Stimulated activated CD4-positive, alpha-beta T cell treated with anti-CD3 and anti-CD28 coated beads, Interleukin-1b, Interleukin-23, amount 100 ng/mL, for 4 hours (primary cell): ENCODE measurements at regions not wholly inside any gene's neighbourhood (a gene's known extent, or its start where the extent isn't known, plus 50 kb on each side); places are given as distances from the start of the nearest gene placed in this dataset.

ENCODE experiments used
- DNase-seq, 2 donors: peaks; one replicate each; pipeline ENCODE4 v3.0.0-alpha.2; 2020; ENCODE audit warnings: low read depth in 2 of 2

DNA sequence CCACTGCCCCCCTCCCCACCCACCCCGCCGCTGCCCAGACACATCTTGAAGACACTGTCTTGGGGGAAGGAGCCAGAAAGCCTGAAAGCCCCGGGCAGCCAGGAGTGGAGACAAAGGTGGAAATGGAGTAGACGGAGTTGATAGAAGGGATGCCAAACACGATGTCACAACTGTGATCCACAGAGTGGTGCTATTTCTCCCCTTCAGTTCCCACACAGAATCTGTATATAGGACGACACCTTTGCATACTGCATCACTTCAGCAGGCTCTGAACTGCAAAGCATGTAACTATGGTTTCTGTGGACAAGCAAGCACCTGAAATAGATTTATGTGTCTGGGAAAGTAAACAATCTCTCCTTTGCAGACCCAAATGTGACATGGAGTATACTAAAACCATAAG is 56.4 kb upstream of the F13A1 start:
- no peak for DNase-seq

DNA sequence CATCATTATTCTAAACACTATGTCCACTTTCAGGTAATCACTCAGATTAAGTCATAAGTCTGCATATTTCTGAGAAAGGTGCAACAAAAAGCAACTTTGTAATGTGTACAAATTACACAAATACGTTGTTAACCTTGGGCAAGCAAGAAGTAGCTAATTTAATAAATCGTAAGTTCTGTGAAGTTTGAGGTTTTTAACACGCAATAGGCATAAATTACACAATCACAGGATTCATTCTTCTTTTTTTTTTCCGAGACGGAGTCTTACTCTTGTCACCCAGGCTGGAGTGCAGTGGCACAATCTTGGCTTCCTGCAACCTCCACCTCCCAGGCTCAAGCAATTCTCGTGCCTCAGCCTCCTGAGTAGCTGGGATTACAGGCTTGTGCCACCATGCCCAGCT is 57.2 kb upstream of the F13A1 start:
- no peak for DNase-seq

DNA sequence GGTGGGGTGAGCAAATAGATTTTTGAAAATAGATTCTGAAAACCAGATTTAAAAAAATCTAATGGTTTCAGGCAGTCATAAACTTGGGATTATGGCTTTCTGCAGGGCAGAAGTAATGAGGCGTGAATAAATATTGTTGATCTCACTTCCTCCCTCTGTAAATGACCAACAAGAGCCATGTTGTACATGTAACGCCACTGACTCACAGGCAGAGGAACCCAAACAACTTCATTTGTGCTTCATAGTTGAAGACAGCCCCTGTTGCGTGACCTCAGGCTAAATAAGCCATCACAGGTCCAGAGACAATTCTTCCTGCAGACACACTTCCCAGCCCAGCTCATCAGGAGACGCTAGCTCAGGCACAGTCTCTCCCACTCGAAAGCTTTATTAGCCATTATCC is 59.1 kb upstream of the F13A1 start:
- no peak for DNase-seq

DNA sequence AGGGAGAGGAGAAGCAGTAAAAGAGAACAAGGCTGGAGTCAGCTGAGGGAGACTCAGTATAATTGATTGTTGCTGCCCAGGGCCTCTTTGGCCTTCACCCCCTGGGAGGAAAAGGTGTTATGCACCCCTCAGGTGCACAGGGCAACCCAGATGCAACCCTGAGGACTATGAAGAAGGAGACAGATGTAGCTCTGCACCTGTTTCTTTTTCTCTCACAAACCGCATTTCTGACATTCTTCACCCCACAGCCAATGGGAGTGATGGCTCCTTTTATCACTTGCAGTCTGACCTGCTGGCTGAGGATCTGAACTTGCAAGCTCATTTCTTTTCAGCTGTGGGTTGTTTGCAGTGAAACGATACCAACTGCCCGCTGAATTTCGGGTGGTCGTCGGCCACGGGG is 64.1 kb upstream of the F13A1 start:
- DNase-seq = no peak

DNA sequence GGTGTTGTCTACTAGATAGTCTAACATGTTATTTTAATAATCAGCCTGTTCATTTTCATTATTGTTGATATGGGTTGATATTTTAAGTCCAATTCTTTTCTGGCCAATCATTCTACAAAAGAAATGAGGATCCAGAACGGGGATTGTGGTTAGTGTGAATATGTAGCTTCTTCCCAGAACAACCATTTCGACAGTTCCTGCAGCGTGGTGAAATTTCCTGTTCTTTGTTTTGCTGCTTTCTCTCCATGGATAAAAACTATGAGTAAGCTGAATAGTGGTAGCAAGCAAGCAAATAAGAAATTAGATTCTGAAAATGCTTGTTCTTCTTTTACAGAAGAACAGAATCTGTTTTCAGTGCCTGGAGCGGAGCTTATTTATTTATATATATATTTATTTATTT is 65.5 kb upstream of the F13A1 start:
- DNase-seq = no peak

DNA sequence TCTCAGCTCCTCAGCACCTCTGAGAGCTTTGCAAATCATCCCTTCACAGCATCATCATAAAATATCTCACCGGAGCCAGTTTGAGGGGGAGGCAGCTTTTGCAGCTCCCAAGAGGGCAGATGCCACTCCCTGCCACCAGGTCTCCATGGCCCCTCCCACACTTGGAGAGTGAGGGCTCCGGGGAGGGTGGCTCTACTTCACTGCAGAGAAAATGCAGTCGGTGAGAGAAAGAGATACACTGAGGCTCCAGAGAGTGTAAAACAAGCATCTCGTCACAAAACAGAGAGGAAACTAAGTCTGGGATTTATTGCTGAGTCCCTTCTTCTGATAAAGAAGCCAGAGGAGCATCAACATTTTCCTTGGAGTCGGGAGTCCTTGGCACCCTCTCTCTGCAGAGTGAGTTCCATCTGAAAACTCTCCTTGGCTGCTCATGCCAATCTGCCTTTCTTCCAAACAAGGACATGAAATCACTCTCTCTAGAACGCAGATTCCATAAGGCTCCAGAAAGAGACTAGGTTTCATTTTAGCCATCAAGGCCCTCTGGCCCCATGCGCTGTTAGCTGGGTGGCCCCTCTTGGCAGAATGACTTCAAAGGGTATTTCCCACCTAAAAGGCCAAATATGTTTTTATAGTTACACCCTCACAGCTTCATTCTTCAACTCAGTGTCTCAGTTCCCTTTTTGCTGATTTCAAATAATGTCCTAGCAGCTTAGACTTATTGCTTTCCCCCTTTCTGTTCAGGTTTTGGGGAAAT is 70.6 kb upstream of the F13A1 start:
- no peak for DNase-seq

DNA sequence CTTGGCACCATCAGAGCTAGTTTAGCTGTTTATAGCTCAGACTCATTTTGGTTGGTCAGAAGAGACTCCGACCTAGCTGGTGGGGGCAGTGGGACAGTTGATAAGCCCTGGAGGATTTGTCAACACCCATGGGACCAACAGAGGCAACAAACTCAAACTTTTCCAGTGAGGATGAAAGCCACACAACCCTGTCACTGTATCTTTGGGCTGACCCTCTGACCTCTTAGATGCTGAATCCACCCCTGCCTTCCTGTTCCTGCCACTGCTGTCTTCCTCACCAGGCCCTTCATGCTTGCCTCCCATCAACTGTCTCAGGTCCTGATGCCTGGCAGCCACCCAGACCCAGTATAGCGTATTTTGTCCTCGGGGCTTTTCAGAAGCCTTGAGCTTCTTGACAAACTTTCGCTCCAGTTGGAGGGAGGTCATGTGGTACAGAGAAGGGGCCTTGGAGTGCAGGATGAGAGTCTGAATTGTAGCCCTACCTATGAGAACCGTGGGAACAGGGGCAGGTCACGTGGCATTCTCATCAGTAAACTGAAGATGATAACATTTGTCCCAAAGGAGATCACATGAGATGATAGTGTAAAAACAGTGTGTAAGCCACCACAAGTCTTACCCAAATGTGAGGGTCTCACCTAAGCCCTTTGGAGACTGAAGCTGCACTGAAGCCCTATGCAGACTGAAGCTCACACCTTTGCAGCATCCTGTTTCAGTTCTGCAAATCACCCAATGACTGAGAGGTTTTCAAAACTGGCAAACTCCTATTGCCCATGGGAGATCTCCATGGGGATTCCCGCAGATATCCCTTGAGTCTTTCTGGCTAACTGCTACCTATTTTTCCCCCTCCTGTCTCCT is 72.0 kb upstream of the F13A1 start:
- DNase-seq = no peak

DNA sequence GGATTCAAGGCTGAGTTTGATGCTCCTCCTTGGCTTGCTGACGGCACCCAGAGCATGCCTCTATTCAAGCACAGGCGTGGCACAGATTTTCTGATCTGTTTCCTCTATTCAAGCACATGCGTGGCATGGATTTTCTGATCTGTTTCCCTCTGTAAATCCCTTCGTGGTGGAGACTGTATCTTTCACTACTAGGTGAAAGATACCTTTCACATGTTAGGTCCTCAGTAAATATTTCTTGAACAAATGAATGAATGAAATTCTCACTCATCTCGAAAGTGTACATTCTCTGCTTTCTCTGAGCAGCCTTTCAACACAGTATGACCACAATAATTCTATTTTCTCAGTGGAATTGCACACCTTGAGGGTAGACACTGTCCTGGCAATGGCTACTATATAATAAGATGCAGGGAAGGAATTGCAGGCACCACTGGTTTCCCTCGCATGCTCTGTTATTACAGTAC is 72.6 kb upstream of the F13A1 start:
- no peak for DNase-seq

DNA sequence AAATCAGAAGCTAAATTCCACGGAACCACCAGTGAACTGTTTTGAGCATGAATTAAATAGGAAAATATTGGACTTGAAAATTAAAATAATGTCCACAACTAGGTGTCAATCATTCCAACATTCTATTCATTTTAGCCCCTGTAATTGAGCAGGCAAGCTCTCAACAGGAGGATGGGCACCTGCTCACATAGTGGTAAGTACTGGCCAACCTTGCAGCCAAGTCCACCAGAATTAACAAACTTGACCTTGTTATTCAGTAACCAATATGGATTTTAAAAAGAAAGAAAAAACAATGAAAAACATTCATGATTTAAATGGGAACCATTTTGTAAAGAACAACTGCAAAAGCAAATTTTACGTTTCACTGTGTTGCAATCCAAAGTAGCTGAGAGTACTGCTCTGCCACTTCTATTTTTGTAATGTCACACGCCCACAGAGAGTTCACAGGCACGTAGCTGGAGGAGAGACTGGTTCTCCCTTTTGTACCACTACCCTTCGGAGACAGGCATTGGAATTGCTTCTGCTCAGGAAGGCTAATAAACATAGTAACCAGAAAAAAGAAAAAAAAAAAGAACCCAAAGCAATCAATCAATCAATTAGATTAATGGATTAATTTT is 75.2 kb upstream of the F13A1 start:
- DNase-seq = no peak

DNA sequence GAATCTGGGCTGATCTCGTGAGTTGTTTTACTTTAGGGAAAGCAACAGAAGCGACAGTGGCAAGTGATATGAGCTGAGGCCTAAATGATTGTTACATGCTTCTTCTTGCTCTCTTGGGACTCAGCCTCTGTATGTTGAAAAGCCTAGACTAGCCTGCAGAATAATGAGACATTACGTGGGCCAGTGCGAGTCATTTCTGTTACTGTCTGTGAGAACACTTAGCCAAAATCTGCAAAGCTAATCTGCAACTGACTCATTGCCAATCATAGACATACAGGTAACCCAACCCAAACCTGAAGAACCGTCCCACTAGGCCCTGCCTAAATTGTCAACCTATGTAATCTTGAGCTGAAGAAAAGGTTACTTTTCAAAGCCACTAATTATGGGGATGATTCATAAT is 77.4 kb upstream of the F13A1 start:
- no peak for DNase-seq

DNA sequence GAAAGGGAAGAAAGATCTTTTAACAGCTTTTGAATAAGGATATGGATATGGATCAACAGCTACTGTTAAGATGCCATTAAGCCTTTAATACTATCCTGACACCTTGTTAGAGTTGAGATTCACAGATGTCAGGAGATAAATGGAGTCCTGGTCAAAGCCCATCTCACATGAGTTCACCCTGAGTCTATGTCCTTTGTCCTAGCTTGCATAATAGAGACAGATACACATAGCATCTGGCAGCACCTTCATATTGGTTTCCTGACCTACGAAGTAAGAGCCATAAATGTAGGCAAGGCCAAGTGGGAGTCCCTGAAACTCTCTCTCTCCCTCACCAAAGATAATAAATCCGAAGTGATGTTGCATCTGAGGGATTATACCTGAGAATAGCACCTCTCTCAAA is 79.1 kb upstream of the F13A1 start:
- no peak for DNase-seq

DNA sequence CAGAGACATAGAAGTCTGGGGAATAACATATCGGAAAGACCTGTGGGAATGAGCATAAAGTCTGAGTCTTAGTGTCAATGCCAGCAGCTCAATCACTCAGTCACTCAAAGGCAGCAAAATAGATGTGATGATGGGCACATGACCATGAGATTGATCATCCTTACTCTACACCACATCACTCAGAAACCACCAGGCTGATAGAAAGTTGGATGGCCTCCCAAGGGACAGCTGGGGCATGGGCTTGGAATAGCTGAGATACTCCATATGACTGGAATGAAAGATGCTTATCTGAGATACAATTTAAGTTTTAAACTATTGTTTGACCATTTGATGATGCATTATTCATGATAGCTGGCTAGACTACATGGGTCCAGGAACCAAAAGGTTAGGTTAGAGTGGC is 80.9 kb upstream of the F13A1 start:
- no peak for DNase-seq

DNA sequence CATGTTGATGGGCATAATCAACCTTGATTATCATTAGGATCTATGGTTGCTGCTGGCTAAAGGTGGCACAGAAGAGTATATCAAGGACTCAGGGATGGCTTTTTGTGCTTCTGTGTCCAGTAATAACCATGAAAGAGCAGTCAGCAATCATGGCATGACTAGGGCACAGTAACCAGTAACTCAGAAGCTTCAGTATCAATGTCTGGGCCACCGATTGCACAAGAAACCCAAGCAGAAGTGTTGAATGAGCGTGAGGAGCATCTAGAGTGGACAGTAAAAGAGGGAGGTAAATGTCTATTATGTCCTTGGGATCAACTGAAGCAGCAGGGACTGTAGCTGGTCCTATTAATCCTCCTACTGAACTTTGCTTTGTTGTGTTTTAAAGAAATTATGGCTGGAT is 81.5 kb upstream of the F13A1 start:
- no peak for DNase-seq

DNA sequence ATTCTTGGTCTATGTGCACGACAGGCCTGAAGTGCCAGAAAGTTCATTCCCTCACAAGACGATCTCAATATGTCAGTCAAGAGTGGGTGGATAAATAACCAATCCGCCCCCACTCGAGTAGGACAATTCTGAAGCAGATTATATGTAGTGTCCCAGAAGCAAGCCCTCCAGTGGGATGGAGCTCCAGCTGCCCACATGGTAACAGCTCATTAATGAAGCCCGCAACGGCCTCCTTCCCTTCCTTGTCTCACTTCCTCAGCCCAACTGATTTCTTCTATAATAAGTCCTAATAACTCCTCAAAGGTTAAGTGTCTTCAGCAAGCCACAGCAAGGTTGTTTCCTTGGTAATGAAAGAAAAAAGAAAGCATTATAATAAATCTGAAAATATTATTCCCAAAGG is 82.1 kb upstream of the F13A1 start:
- DNase-seq = no peak

DNA sequence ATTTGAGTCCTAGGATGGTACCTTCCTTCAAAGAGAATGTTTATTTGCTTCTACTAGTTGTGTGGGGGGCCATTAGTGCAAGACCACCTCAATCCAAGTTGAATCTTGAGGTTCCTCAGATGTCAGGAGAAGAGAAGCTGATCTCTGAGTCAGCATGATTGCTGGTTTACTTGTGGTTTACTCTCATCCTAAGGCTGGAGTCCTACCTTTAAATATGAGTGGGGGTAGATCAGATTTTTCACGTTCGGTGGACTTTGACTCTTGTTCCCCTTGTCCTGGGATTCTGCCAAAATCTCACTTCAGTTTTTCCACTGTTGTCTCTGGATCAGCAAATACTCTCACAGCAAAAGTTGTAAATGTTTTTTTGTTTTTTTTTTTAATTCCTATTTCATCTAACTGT is 84.6 kb upstream of the F13A1 start:
- DNase-seq = no peak

DNA sequence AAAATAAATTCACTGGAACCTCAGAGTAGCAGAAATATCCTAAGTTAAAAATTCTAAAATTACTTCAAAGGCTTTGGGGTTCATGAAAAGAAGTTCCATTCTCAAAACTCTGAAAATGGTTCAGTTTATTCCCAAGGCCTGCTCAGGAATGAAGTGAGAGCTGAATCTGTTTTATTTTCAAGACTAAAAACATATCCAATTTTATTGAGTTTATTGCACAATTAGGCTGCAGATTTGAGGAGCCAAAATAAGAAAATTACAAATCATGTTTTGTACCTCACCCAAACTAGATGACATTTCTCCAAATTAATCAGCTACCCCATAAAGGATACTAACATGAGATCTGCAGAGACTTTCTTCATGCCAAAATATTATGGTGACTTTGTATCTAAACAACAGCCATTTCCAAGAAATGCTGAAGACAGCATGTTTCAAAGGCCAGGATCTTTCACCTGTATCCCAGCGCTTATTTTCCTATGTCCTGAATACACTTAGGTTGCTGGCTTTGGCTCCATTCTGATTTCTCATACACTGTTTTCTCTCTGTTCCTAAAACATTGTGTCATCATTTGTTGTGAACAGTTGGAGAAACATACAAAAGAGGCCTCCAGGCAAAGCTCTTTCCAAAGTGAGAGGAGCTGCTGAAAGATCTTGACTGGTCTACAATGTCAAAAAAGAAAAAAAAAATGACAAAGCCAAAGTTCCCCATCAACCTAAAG is 85.7 kb upstream of the F13A1 start:
- DNase-seq = no peak

DNA sequence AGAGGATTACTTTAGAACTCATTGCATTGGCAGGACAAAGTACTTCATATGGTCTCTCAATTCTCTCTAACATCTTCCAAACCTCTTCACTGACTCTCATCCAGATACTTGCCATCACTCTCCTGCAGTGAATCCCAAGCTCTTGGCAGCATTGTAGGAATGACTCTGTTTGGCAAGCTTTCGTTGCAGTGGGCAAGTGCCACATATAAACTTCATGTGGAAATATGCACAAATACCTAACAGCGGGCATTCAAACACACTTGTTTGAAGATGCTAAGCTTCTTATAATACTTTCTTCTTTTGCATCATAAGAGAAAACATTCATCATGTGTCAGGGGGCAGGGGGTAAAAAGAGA is 86.2 kb upstream of the F13A1 start:
- no peak for DNase-seq

DNA sequence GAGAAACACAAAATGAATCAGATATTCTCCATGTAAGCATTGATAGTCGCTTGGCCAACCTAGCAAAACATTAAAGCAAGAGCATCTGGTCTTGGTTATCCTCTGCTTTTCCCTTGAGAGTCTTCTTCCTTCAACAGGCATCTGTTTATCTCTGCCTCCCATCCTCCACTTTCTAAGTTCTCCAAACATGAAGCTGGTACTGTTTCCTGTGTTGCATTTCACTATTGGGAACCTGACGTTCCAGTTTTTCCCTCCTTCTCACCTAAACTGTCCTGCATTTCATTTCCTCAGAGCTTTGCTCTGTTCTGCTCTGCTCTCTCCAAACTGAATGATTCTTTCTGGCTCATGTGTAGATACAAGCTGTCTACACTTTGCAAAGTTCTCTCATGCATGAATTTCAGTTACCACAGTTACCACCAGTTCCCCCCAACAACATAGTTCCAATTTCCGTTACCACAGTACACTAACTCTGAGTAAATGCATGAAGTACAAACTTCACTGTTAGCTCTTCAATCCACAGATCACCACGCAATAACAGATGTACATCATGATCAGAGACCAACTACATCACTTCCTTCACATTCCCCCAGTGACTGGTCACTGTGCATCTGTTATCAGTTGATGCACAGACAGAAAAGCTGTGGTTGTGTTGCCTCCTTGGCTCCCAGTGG is 86.7 kb upstream of the F13A1 start:
- no peak for DNase-seq

DNA sequence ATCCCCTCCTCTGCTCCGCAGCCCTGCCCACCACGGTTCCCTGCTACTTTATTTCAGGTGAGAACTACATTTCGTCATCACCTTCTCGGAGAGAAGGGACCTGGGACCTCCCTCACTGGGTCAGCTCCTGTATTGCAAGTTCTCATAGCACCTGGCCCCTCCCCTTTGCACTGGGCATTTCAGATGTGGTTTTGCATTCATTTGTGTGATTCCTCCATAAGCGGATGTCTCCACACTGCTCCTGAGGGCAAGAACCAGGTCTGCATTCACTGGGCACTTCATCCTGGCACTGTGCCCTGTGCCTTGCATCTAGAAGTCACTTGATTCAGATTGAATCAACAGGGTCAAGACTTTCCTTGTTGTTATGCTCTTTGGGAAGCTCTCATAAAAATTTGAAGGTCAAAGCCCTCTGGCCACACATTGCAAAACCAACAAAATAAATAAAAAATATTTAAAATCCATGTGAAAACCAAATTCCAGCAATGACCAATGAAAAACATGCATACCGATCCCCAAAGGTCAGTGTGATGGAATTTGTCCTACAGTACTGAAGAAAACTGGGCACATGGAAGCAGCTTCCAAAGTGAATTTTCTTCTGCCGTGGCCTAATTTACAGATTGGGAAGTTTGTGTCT is 89.1 kb upstream of the F13A1 start:
- DNase-seq = no peak

DNA sequence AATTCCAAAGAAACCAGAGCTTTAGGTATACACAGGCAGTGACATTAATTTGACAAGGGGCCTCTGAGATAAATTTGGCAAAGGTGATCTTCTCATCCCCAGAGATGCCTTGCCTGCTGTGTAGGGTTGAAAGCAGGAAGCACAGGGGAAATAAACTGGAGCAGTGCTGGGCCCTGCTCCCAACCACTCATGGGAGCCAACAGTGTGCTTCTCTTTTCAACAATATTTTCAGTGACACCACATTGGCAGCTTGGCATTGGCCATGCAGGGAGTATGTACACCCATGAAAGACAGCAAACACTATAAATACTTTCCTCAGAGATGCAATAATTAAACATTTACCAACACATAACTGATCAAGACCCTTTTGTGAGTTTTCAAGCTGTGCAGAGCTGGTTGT is 90.7 kb upstream of the F13A1 start:
- no peak for DNase-seq

DNA sequence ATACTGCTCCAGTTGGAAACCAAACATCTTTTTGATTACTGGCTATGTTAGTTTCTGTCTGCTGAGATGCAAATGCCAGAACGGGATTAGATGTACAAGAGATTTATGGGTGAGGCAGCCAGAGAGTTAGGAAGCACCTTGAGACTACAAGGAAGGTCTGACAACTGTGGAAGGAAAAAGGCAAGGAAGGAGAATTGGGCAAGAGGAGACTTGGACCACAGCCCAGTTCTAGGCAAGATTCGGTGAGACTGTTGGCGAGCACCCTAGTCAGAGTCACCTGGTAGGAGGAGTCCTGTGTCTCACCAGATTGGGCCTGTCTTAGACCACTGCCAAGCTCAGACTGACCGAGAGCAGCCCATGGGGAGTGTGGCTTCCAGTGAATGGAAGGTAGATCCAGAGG is 91.8 kb upstream of the F13A1 start:
- no peak for DNase-seq
